ENCODE measurements at regions not wholly inside any gene's neighbourhood (a gene's known extent, or its start where the extent isn't known, plus 50 kb on each side); places are given as distances from the start of the nearest gene placed in this dataset.

DNA sequence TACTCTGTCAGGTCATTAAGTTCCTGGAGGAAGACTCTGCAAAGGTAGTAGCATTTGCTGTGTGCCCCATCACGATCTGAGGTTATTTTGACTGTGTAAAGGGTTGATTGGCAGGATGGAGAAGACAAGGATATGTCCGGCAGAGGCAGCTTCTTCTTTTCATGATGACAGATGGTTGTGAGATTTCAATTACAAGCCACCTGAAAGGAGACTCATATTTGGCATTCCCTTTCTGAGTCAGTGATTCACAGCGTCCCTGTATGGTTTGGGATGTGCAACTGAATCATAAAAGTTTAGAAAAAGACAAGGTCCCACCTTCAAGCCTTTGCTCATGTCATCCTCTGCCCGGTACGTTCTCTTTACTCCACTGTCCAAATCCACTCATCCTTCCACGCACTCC lies 113.4 kb downstream of the MTNR1B start:
- Histone ChIP-seq H4K20me1 (ENCODE audit: control insufficient read depth, insufficient read depth) (no peaks in the 10 kb centered on the region), H3K27me3 (replicated peaks in 1 of 2; ENCODE audit: control insufficient read depth in 2 of 2, insufficient read depth in 2 of 2, low read length in 1 of 2) (no peaks in the 10 kb centered on the region; a peak in 2 of 4 replicates), H3K79me2 (ENCODE audit: control insufficient read depth, insufficient read depth, low read length) (no peaks in the 10 kb centered on the region), H3K27ac (ENCODE audit: control insufficient read depth, insufficient read depth) (no peak overlapping the region), H2AFZ (ENCODE audit: control insufficient read depth, low read depth, low read length) (no peak overlapping the region), H3K9ac (ENCODE audit: control insufficient read depth, insufficient read depth, low read length) (no peak overlapping the region), H3K9me3 (replicated peaks; ENCODE audit: control insufficient read depth, insufficient read depth, low read length) (no peaks in the 10 kb centered on the region), H3K36me3 (ENCODE audit: control insufficient read depth in 2 of 2, insufficient read depth in 2 of 2, low read length in 1 of 2) (no peaks in the 10 kb centered on the region), H3K4me3 (no peak overlapping the region), H3K4me1 (ENCODE audit: control insufficient read depth, insufficient read depth, low read length) (no peaks in the 10 kb centered on the region), H3K4me2 (ENCODE audit: control insufficient read depth, insufficient read depth) (no peak overlapping the region)
- SMC1A ChIA-PET (ENCODE audit: uncharacterized antibody, unreplicated experiment) = no interaction called here
- DNase-seq (ENCODE audit: low read depth, low spot score) = no peak
- ATAC-seq = no peak
- FAIRE-seq = no peak
- CTCF ChIA-PET = no interaction called here
- no peak for TF ChIP-seq SMAD1 (IDR thresholded peaks at IDR 0.05; ENCODE audit: low read depth, partially characterized antibody)
- no peak for TF ChIP-seq NFIC (IDR thresholded peaks at IDR 0.05; ENCODE audit: low read depth, low read length)
- TF ChIP-seq CHD1 (IDR thresholded peaks at IDR 0.05; ENCODE audit: low read depth, low read length) = no peak
- TF ChIP-seq CREB1 (IDR thresholded peaks at IDR 0.05; ENCODE audit: low read depth) = no peak
- no peak for TF ChIP-seq FOS (IDR thresholded peaks at IDR 0.05; ENCODE audit: borderline replicate concordance, extremely low read depth, insufficient read length)
- TF ChIP-seq SKIL (IDR thresholded peaks at IDR 0.05; ENCODE audit: low read depth, poor library complexity, severe bottlenecking) = no peak
- TF ChIP-seq MXI1 (IDR thresholded peaks at IDR 0.05; ENCODE audit: low read depth, low read length) = no peak
- TF ChIP-seq HDGF (IDR thresholded peaks at IDR 0.05) = no peak
- RAD21 ChIA-PET (ENCODE audit: unreplicated experiment) = no interaction called here
- no TSS peak for BruUV-seq (replicated peaks)
- POLR2A ChIA-PET = no interaction called here
- intact Hi-C loops (cut with micrococcal nuclease; ENCODE audit: unreplicated experiment) = no loop called here
- in situ Hi-C loops (cut with MboI) = no loop called here
- WGBS (ENCODE audit: insufficient coverage, insufficient replicate concordance, low lambda C conversion rate, missing lambda C conversion rate) = 47% methylated on average over 6 of the region's 6 CpGs

All from GM12878 (cell line).